Kidney tubule cell (primary cell): ENCODE measurements at regions not wholly inside any gene's neighbourhood (a gene's known extent, or its start where the extent isn't known, plus 50 kb on each side); places are given as distances from the start of the nearest gene placed in this dataset.
"Not testable (repeated sequence)": the region's sequence is repeated elsewhere in the genome, so short reads cannot be mapped to it uniquely, and the experiment has no call there.

Experiments used
- DNase-seq: peaks from one replicate; pipeline ENCODE4 v3.0.0-alpha.2; 2018; ENCODE audit warnings: low spot score

DNA sequence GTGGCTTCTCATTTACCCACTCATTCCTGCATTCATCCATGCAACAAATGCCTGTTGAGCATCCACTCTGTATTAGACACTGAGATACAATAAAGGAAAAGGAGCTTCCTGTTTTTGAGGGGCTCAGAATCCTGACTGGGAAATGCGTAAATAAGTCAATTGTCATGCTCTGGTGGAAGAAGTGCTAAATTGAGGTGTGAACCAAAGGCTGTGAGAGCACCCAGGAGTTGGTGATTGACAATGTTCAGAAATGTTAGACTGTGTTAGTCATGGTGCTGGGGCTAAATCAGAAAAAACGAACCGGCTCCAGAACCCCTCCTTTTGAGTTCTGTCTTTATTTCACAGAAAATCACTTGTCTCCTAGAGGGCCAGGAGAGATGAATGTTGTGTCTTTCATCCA, 558.6 kb upstream of the SGCD start:
- no peak for DNase-seq

DNA sequence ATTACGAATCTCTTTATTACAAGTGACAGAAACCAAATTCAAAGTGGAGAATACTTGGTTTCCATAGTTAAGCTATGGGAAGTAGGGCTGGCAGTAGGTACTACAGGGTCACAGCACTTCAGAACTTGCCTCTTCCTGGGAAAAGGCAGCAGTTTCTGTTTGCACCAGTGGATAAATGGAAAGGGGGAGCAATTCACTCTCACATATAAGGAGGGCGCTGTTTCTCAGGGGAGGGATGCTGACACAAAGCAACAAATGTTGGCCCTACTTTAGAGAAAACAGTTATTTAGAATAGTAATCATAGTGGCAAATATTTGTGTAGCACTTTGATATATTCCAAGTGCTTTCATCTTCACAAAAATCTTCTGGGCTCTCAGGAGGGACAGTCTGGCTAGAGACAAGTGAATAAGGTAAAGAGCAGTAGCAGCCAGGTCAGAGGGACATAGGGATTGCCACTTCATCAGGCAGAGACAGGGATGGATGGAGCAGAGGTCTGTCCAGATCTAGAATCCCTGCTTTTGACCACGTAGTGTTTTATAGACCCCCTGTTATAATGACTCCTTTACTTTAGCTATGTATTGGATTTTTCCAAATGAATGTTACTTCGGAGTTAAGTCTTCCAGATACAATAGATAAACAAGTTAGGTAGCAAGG, 554.8 kb upstream of the SGCD start:
- no peak for DNase-seq

- no peak for DNase-seq
Observed at GRCh38 chr5:155773680-155774079, 553.3 kb upstream of the SGCD start.

DNA sequence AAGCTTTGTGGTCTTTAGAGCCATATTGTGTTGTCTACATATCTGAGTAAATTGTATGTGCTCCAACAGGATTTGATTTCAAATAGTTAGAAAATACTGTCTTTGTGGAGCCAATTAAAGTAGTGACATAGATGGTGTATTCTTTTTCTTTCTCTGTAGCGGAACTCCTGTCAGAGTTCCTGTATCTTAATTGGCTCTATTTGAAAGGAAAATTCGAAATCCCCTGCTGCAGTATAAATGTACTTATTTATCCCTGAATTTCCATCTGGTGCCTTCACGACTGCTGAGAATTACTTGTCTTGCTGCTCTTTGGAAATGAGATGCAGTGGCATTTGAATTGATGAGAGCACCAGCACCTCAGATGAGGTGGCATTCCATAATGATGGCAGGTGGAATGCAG, 546.7 kb upstream of the SGCD start:
- no peak for DNase-seq

DNA sequence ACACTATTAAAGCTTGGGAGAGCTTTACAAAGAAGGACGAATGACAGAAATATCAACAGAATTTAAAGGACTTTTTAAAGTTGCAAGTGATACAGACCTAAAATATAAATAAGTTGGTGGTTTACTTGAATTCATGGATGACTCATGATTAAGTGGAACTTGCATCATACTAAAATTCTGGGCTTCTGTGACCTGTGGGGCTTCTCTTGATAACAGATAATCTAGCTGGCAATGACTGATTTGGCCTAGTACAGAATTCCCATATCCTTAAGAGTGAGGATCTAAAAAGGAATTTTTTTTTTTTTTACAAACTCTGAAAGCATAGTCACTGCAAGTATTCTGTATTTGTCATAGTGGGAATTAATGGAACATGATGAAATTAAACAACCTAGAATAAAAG, 543.7 kb upstream of the SGCD start:
- DNase-seq: no peak

- DNase-seq: no peak
Observed at GRCh38 chr5:155783791-155784190, 543.2 kb upstream of the SGCD start.

- DNase-seq: no peak
Observed at GRCh38 chr5:155786108-155786507, 540.9 kb upstream of the SGCD start.

DNA sequence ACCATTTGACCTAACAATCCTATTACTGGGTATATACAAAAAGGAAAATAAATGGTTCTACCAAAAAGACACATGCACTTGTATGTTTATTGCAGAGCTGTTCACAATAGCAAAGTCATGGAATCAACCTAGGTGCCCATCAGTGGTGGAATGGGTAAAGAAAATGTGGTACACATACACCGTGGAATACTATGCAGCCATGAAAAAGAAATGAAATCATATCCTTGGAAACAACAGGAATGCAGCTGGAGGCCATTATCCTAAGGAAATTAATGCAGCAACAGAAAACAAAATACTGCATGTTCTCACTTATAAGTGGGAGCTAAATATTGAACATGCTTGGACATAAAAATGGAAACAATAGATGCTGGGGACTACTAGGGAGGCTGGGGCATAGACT, 534.1 kb upstream of the SGCD start:
- no peak for DNase-seq

GRCh38 chr5:155794795-155795194, 532.2 kb upstream of the SGCD start:
- no peak for DNase-seq

DNA sequence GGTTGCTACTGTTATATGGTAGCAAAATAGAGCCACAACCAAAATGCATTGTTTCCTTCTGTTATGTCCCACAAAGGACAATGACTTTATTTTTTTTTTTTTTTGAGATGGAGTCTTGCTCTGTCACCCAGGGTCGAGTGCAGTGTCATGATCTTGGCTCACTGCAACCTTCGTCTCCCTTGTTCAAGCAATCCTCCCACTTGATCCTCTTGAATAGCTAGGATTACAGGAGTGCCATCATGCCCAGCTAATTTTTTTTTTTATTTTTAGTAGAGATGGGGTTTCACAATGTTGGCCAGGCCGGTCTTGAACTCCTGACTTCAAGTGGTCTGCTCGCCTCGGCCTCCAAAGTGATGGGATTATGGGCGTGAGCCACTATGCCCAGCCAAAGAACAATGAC, 527.7 kb upstream of the SGCD start:
- DNase-seq: no peak

- no peak for DNase-seq
Observed at GRCh38 chr5:155807884-155808576, 518.9 kb upstream of the SGCD start.

GRCh38 chr5:155815248-155815647, 511.7 kb upstream of the SGCD start:
- DNase-seq: no peak

- no peak for DNase-seq
Observed at GRCh38 chr5:155822177-155822576, 504.8 kb upstream of the SGCD start.

GRCh38 chr5:155826611-155827507, 500.1 kb upstream of the SGCD start:
- DNase-seq: no peak

DNA sequence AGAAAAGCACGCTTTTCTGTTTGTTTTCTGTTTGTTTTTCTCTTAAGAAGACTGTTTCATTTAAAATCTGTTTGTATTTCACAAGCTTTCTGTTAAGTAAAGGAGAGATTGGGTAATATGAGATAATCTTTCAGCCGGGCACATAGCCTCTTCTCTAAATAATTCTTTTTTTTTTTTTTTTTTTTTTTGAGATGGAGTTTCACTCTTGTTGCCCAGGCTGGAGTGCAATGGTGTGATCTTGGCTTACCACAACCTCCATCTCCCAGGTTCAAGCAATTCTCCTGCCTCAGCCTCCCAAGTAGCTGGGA, 499.5 kb upstream of the SGCD start:
- DNase-seq: not testable (repeated sequence)

- no peak for DNase-seq
Observed at GRCh38 chr5:155827949-155828348, 499.0 kb upstream of the SGCD start.

DNA sequence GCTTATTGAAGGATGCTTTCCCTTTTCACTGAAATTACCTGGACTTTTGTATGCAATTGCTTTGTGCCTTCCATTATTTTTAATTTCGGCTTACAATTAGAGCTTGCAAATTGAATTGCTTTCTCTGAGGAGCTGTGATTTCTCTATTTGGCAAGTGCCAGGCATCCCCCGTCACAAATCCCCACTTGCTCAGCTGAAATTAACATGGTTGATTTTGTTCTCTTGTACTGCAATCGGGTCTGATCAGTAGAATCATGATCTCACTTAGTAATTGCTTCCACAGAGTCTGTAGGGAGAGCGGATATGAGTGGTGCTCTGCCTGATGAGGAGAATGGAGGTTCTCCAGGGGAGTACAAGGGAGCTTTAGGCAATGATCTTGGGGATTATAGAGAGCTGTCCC, 495.5 kb upstream of the SGCD start:
- DNase-seq: no peak

DNA sequence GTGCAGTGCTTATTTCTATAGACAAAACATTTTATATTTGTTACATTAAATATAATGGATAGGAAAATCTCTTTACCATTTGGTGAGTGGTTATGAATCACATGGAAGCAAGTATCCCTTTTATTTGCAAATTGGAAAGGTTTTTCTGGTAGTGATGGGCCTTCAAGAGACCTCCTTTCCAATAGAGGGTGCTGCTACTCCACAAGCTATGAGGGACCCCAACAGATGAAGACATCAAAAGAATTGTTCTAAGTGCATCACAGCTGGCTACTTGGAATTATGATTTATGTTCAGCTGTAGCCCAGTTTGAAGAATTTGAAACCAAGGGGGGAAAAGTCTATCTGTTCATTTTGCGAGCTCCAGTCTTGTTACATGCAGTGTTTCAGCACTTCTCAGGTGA, 493.7 kb upstream of the SGCD start:
- no peak for DNase-seq

DNA sequence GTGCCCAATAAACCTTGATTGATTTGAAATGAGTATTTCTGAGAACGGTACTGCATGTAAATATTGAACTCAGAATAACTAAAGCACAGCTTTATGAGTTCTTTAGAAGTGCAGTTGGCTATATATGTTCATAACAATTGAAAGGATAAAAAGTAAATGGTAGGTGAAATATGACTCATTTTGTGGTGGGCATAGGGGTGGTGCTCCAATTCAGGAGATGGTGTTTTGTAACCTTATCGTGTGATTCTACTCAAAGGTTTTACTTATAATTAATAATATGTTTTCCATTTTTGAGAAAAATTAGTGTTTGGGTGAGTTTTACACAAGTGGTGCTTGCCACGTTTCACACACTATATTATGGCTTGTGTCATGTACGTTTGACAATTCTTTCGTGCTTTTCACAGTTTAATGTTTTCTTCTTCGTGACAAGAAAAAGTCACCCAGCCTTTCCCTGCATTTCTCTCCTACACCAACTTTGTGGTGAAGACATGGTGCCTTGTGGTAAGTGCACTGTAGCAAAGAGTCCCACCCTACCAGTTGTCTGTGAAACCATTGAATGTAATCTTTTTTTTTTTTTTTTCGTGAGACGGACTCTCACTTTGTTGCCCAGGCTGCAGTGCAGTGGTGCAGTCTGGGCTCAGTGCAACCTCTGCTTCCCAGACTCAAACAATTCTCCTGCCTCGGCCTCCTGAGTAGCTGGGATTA, 492.5 kb upstream of the SGCD start:
- DNase-seq: no peak

GRCh38 chr5:155836089-155836803, 490.7 kb upstream of the SGCD start:
- DNase-seq: no peak

- DNase-seq: no peak
Observed at GRCh38 chr5:155838394-155838793, 488.6 kb upstream of the SGCD start.
